Gastrocnemius medialis (tissue), 4 donors: ENCODE measurements at regions not wholly inside any gene's neighbourhood (a gene's known extent, or its start where the extent isn't known, plus 50 kb on each side); places are given as distances from the start of the nearest gene placed in this dataset.

Experiments
- ATAC-seq, 2 donors: fragments of 150-250 bp; one replicate each; pipeline ENCODE4 v1.9.1; 2016
- DNase-seq, 2 donors: peaks; one replicate each; pipeline ENCODE4 v3.0.0-alpha.2; 2019
- H3K27ac ChIP-seq, 4 donors: fragments of 200-600 bp; sonication (generic); 1 replicate in 1 of 4; 2 replicates in 3 of 4; pipeline ENCODE4 v1.5.1; 2016 to 2018; ENCODE audit warnings: mild to moderate bottlenecking in 2 of 4, moderate library complexity in 1 of 4
- H3K27me3 ChIP-seq, 3 donors: fragments of 200-600 bp; sonication (generic) in 2 of 3; 1 replicate in 1 of 3; 2 replicates in 2 of 3; pipeline versions ENCODE4 v1.5.1 to v1.6.0; 2016 to 2019; ENCODE audit warnings: mild to moderate bottlenecking in 1 of 3, moderate library complexity in 1 of 3
- H3K36me3 ChIP-seq, 2 donors: fragments of 200-600 bp; sonication (generic) in 1 of 2; one replicate each; pipeline ENCODE4 v1.5.1; 2017 to 2018
- H3K4me1 ChIP-seq, 2 donors: fragments of 200-600 bp; sonication (generic) in 1 of 2; one replicate each; pipeline ENCODE4 v1.5.1; 2016 to 2017; ENCODE audit warnings: mild to moderate bottlenecking in 2 of 2
- H3K4me3 ChIP-seq, 4 donors: fragments of 200-600 bp; sonication (generic) in 3 of 4; 1 replicate in 1 of 4; 2 replicates in 3 of 4; pipeline ENCODE4 v1.5.1; 2016 to 2019; ENCODE audit warnings: mild to moderate bottlenecking in 2 of 4
- H3K9me3 ChIP-seq, 3 donors: fragments of 200-600 bp; sonication (generic) in 2 of 3; 1 replicate in 1 of 3; 2 replicates in 2 of 3; pipeline ENCODE4 v1.5.1; 2016 to 2019
- CTCF ChIP-seq, 5 experiments: fragments of 450-650 bp in 3 of 5; fragments of 200-600 bp in 2 of 5; sonication (generic) in 2 of 5; IDR thresholded peaks in 4 of 5; conservative IDR thresholded peaks in 1 of 5; 1 replicate in 4 of 5; 2 replicates in 1 of 5; pipeline ENCODE4 v1.5.1; 2016 to 2019; ENCODE audit warnings: antibody characterized with exemption in 5 of 5, mild to moderate bottlenecking in 3 of 5, moderate library complexity in 3 of 5
- POLR2A ChIP-seq, 2 donors: fragments of 450-650 bp; IDR thresholded peaks; one replicate each; pipeline ENCODE4 v1.6.1; 2017; ENCODE audit warnings: antibody characterized with exemption in 2 of 2, mild to moderate bottlenecking in 2 of 2, moderate library complexity in 2 of 2
- in situ Hi-C, 4 donors: fragments of 200-750 bp; cut with MboI; loops; one replicate each; pipeline versions ENCODE4 v1.15.0 to v1.8.0; 2017; ENCODE audit warnings: low sequenced_read_pairs in 4 of 4
- intact Hi-C: fragments of 100-400 bp; cut with DNase I; formaldehyde crosslinking; loops from one replicate; pipeline ENCODE4 v1.15.1; 2023; ENCODE audit warnings: low total_unique reads

GRCh38 chr6:885051-885590, 192.2 kb upstream of the EXOC2 start:
- Histone ChIP-seq H3K36me3 (no peaks in the 10 kb centered on the region), H3K9me3 (no peaks in the 10 kb centered on the region), H3K27me3 (no peaks in the 10 kb centered on the region), H3K4me3 (no peak overlapping the region), H3K27ac (no peak overlapping the region), H3K4me1 (no peaks in the 10 kb centered on the region)
- DNase-seq (no peak), ATAC-seq (no peak)
- intact Hi-C loops (no loop called here), in situ Hi-C loops (no loop called here)
- TF ChIP-seq CTCF (IDR thresholded peaks at IDR 0.05 in 4 of 5, conservative IDR thresholded peaks at IDR 0.05 in 1 of 5) (no peak), POLR2A (IDR thresholded peaks at IDR 0.05) (no peak)

GRCh38 chr6:884570-884969, 191.6 kb upstream of the EXOC2 start:
- TF ChIP-seq CTCF (IDR thresholded peaks at IDR 0.05 in 4 of 5, conservative IDR thresholded peaks at IDR 0.05 in 1 of 5) (no peak), POLR2A (IDR thresholded peaks at IDR 0.05) (no peak)
- in situ Hi-C loops, result no loop called here
- Histone ChIP-seq H3K27me3 (no peaks in the 10 kb centered on the region), H3K27ac (no peak overlapping the region), H3K36me3 (no peaks in the 10 kb centered on the region), H3K4me3 (no peak overlapping the region), H3K4me1 (no peaks in the 10 kb centered on the region), H3K9me3 (no peaks in the 10 kb centered on the region)
- DNase-seq (no peak), ATAC-seq (no peak)
- intact Hi-C loops, result no loop called here

- DNase-seq (no peak), ATAC-seq (no peak)
- intact Hi-C loops, result no loop called here
- Histone ChIP-seq H3K36me3 (no peaks in the 10 kb centered on the region), H3K27me3 (no peaks in the 10 kb centered on the region), H3K4me1 (no peaks in the 10 kb centered on the region), H3K4me3 (no peak overlapping the region), H3K9me3 (no peaks in the 10 kb centered on the region), H3K27ac (no peak overlapping the region)
- in situ Hi-C loops, result no loop called here
- TF ChIP-seq CTCF (IDR thresholded peaks at IDR 0.05 in 4 of 5, conservative IDR thresholded peaks at IDR 0.05 in 1 of 5) (no peak), POLR2A (IDR thresholded peaks at IDR 0.05) (no peak)
These were observed 189.2 kb upstream of the EXOC2 start for GRCh38 chr6:882084-882598.

GRCh38 chr6:878179-878578, 185.2 kb upstream of the EXOC2 start:
- Histone ChIP-seq H3K36me3 (no peaks in the 10 kb centered on the region), H3K9me3 (no peaks in the 10 kb centered on the region), H3K4me1 (no peaks in the 10 kb centered on the region), H3K4me3 (no peak overlapping the region), H3K27me3 (no peaks in the 10 kb centered on the region), H3K27ac (no peak overlapping the region)
- no peak for ATAC-seq
- in situ Hi-C loops, result no loop called here
- no peak for DNase-seq
- intact Hi-C loops, result no loop called here
- TF ChIP-seq CTCF (IDR thresholded peaks at IDR 0.05 in 4 of 5, conservative IDR thresholded peaks at IDR 0.05 in 1 of 5), result no peak
- no peak for TF ChIP-seq POLR2A (IDR thresholded peaks at IDR 0.05)

- TF ChIP-seq CTCF (IDR thresholded peaks at IDR 0.05 in 4 of 5, conservative IDR thresholded peaks at IDR 0.05 in 1 of 5), result no peak
- no peak for TF ChIP-seq POLR2A (IDR thresholded peaks at IDR 0.05)
- Histone ChIP-seq H3K27ac (no peak overlapping the region), H3K9me3 (no peaks in the 10 kb centered on the region), H3K4me3 (no peak overlapping the region), H3K36me3 (no peaks in the 10 kb centered on the region), H3K27me3 (no peaks in the 10 kb centered on the region), H3K4me1 (no peaks in the 10 kb centered on the region)
- intact Hi-C loops, result no loop called here
- DNase-seq (no peak), ATAC-seq (no peak)
- in situ Hi-C loops, result no loop called here
These were observed 182.1 kb upstream of the EXOC2 start for GRCh38 chr6:875012-875411.
